Right atrium auricular region (tissue), 2 donors: ENCODE measurements at regions not wholly inside any gene's neighbourhood (a gene's known extent, or its start where the extent isn't known, plus 50 kb on each side); places are given as distances from the start of the nearest gene placed in this dataset.

Experiments
- DNase-seq: peaks from one replicate; pipeline ENCODE4 v3.0.0-alpha.2; 2019; ENCODE audit warnings: low spot score
- H3K27ac ChIP-seq, 2 donors: fragments of 200-600 bp; sonication (generic); 1 replicate in 1 of 2; 2 replicates in 1 of 2; pipeline ENCODE4 v1.5.1; 2016 to 2019
- H3K27me3 ChIP-seq, 2 donors: fragments of 200-600 bp; sonication (generic); one replicate each; pipeline versions ENCODE4 v1.5.1 to v1.6.0; 2017 to 2019
- H3K36me3 ChIP-seq: fragments of 200-600 bp; sonication (generic); one replicate; pipeline ENCODE4 v1.5.1; 2016
- H3K4me1 ChIP-seq, 2 donors: fragments of 200-600 bp; sonication (generic); one replicate each; pipeline versions ENCODE4 v1.5.1 to v1.6.0; 2017 to 2019
- H3K4me3 ChIP-seq, 2 donors: fragments of 200-600 bp; sonication (generic); 1 replicate in 1 of 2; 2 replicates in 1 of 2; pipeline ENCODE4 v1.5.1; 2017 to 2019; ENCODE audit warnings: mild to moderate bottlenecking in 1 of 2, moderate library complexity in 1 of 2
- H3K9me3 ChIP-seq, 2 donors: fragments of 200-600 bp; sonication (generic); one replicate each; pipeline ENCODE4 v1.5.1; 2019
- TF ChIP-seq, protein P1 (sequence below), 2 donors: fragments of 200-600 bp; sonication (generic); IDR thresholded peaks; one replicate each; pipeline ENCODE4 v1.5.1; 2019; ENCODE audit warnings: antibody characterized with exemption in 2 of 2

DNA sequence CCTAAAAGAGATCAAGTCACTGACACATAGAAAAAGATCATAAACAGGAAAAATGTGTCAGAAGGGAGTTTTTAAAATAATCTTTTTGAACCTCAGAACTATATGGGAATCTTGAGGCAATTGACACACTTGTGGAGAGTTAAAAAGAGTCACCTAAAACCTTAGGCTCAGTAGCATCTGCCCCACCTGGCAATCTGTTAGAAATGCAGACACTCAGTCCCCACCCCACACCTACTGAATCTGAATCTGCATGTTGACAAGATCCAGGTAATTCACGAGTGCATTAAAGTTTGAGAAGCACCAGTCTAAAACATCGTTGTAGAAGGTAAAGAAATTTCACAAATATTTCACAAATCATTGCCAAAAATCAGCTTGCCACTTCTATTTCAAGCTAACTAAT is 388.3 kb downstream of the NR2F1-AS1 start:
- TF ChIP-seq, protein P1, sequence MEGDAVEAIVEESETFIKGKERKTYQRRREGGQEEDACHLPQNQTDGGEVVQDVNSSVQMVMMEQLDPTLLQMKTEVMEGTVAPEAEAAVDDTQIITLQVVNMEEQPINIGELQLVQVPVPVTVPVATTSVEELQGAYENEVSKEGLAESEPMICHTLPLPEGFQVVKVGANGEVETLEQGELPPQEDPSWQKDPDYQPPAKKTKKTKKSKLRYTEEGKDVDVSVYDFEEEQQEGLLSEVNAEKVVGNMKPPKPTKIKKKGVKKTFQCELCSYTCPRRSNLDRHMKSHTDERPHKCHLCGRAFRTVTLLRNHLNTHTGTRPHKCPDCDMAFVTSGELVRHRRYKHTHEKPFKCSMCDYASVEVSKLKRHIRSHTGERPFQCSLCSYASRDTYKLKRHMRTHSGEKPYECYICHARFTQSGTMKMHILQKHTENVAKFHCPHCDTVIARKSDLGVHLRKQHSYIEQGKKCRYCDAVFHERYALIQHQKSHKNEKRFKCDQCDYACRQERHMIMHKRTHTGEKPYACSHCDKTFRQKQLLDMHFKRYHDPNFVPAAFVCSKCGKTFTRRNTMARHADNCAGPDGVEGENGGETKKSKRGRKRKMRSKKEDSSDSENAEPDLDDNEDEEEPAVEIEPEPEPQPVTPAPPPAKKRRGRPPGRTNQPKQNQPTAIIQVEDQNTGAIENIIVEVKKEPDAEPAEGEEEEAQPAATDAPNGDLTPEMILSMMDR (IDR thresholded peaks at IDR 0.05): no peak
- Histone ChIP-seq H3K36me3 (no peaks in the 10 kb centered on the region), H3K27ac (no peak overlapping the region), H3K9me3 (no peaks in the 10 kb centered on the region), H3K4me1 (peaks cover 0 to 4% of the 10 kb centered on the region in 2 donors), H3K4me3 (no peak overlapping the region), H3K27me3 (no peaks in the 10 kb centered on the region)
- no peak for DNase-seq

DNA sequence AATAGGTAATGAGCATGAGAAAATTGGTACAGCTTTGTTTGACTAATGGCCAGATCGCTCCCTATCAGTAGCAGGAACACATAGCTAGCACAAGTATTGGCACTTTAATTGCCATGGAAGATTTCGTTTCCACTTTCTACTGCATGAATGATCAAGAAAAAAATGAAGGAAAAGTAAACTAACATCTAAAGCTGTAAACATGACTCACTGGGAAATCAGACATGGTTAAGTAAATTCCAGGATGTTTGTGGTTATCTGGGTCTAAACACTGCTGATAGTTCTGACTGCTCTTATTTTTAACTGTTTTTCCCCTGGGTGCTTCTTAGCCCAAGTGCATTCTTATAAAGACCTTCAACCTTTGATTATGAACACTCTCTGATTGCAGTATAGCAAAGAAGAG is 388.9 kb downstream of the NR2F1-AS1 start:
- Histone ChIP-seq H3K27me3 (no peaks in the 10 kb centered on the region), H3K36me3 (no peaks in the 10 kb centered on the region), H3K9me3 (no peaks in the 10 kb centered on the region), H3K4me3 (no peak overlapping the region), H3K4me1 (peaks cover 0 to 4% of the 10 kb centered on the region in 2 donors), H3K27ac (no peak overlapping the region)
- TF ChIP-seq, protein P1 (IDR thresholded peaks at IDR 0.05): no peak
- no peak for DNase-seq

DNA sequence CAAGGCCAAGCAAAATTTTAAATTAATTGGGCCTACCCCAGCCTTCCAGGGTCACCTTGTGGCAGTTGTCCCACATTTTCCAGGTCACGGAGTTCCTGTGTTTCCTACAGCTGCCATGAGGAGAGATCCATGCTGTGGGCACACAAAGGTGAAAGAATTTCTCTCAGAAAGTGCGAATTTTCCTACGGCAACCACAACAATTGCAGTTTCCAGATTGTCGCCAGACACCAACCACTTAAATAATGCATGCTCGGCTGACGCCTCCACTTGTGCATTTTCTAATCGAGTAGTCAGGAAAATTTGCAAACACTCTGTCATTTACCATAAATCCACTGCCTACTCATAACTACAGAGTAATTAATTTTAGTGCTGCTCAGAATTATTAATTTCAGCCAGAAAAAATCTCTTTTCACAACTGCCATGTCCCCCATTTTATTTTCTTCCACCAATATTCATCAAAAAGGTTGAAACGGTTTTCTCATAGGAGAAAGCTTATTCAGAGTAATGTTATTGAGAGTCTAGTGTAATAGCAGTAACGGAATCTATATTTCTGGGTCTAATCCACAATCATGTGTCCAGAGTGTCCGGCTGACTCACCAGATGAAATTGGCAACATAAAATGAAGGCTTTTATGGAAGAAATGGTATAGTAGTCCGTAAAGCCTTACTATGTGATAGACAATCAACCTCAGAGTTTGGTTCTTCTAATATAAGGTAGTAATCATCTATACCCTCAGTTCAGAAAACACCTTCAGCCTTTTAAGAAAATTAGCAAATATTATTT is 389.8 kb downstream of the NR2F1-AS1 start:
- H3K36me3 ChIP-seq: no peaks in the 10 kb centered on the region
- TF ChIP-seq, protein P1 (IDR thresholded peaks at IDR 0.05): no peak
- H3K4me3 ChIP-seq: no peak overlapping the region
- no peak overlapping the region for H3K27ac ChIP-seq
- no peak for DNase-seq
- peaks cover 0 to 4% of the 10 kb centered on the region in 2 donors for H3K4me1 ChIP-seq
- no peaks in the 10 kb centered on the region for H3K27me3 ChIP-seq
- no peaks in the 10 kb centered on the region for H3K9me3 ChIP-seq

DNA sequence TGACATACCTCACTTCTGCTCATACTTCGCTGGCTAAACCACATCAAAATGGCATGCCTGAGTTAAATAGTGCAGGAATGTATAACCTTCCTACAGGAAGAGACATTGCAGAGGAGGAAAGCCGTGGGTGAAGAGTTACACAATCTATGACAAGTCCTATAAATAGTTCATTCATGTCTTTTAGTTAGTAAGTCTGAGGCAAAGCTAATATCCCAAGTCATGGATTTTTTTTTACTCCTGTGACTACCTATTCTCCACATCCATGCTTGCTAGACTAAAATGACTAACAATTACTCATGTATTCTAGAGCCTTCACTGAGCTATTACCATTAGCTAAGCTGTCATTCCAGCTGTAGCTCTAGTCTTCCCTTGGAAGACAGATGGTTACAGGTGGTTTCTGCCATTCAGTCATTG is 391.3 kb downstream of the NR2F1-AS1 start:
- no peaks in the 10 kb centered on the region for H3K36me3 ChIP-seq
- H3K27ac ChIP-seq: no peak overlapping the region
- no peaks in the 10 kb centered on the region for H3K27me3 ChIP-seq
- no peak overlapping the region for H3K4me3 ChIP-seq
- TF ChIP-seq, protein P1 (IDR thresholded peaks at IDR 0.05): no peak
- H3K9me3 ChIP-seq: no peaks in the 10 kb centered on the region
- peaks cover 0 to 4% of the 10 kb centered on the region in 2 donors for H3K4me1 ChIP-seq
- DNase-seq: no peak

DNA sequence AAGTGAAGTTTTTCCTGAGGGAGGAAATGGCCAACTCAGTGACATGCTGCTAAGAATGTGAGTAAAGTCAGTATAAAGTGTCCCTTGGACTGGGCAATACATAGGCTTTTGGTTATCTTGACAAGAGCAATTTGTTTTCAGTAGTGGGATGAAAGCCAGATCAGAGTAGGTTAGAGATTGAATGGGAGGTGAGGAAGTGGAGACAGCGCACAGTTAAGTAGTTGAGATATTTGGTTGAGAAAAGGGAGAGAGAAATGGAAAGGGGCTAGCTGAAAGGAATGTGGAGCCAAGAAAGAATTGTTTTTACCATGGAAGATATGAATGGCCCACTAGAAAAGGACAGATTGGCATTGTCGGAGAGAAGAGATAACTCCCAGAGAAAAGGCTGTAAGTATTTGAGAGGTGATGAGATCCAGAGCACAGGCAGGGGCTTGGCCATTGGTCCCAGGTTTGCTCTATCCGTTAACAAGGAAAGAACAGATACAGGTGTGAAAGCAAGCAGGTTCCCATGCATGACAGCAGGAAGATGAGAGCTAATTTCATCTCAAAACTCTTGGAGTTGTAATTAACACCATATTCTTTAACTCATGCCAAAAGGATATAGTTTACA is 392.0 kb downstream of the NR2F1-AS1 start:
- TF ChIP-seq, protein P1 (IDR thresholded peaks at IDR 0.05): no peak
- no peaks in the 10 kb centered on the region for H3K9me3 ChIP-seq
- no peaks in the 10 kb centered on the region for H3K27me3 ChIP-seq
- peaks cover 0 to 4% of the 10 kb centered on the region in 2 donors for H3K4me1 ChIP-seq
- DNase-seq: no peak
- H3K4me3 ChIP-seq: no peak overlapping the region
- no peaks in the 10 kb centered on the region for H3K36me3 ChIP-seq
- no peak overlapping the region for H3K27ac ChIP-seq
